ENCODE measurements at regions not wholly inside any gene's neighbourhood (a gene's known extent, or its start where the extent isn't known, plus 50 kb on each side); places are given as distances from the start of the nearest gene placed in this dataset.
A peak's percentile ranks its signal among the peaks of the same experiment; 100 is the strongest.

GRCh38 chr3:157816896-157817295 lies 289.3 kb downstream of the SHOX2 start:
- TF ChIP-seq CTCF (IDR thresholded peaks at IDR 0.05; ENCODE audit: low read length, missing control alignments): no peak
- DNase-seq (ENCODE audit: low read depth): no peak
- H3K4me3 ChIP-seq (replicated peaks; ENCODE audit: low read depth, low read length): no peak overlapping the region

- TF ChIP-seq CTCF (IDR thresholded peaks at IDR 0.05; ENCODE audit: low read length, missing control alignments): no peak
- H3K4me3 ChIP-seq (replicated peaks; ENCODE audit: low read depth, low read length): no peak overlapping the region
- no peak for DNase-seq (ENCODE audit: low read depth)
Observed at GRCh38 chr3:157816296-157816695, 289.9 kb downstream of the SHOX2 start.

- TF ChIP-seq CTCF (IDR thresholded peaks at IDR 0.05; ENCODE audit: low read length, missing control alignments): no peak
- no peak overlapping the region for H3K4me3 ChIP-seq (replicated peaks; ENCODE audit: low read depth, low read length)
- DNase-seq (ENCODE audit: low read depth): no peak
Observed at GRCh38 chr3:157815739-157816138, 290.5 kb downstream of the SHOX2 start.

- TF ChIP-seq CTCF (IDR thresholded peaks at IDR 0.05; ENCODE audit: low read length, missing control alignments): no peak
- no peak for DNase-seq (ENCODE audit: low read depth)
- H3K4me3 ChIP-seq (replicated peaks; ENCODE audit: low read depth, low read length): no peak overlapping the region
Observed at GRCh38 chr3:157810924-157811718, 295.1 kb downstream of the SHOX2 start.

- no peak overlapping the region for H3K4me3 ChIP-seq (replicated peaks; ENCODE audit: low read depth, low read length)
- TF ChIP-seq CTCF (IDR thresholded peaks at IDR 0.05; ENCODE audit: low read length, missing control alignments): no peak
Observed at GRCh38 chr3:157807280-157807679, 298.9 kb downstream of the SHOX2 start.

GRCh38 chr3:157805538-157805937 lies 300.7 kb downstream of the SHOX2 start:
- no peak for TF ChIP-seq CTCF (IDR thresholded peaks at IDR 0.05; ENCODE audit: low read length, missing control alignments)
- DNase-seq (ENCODE audit: low read depth): no peak
- H3K4me3 ChIP-seq (replicated peaks; ENCODE audit: low read depth, low read length): no peak overlapping the region

More at GRCh38 chr3:157807280-157807679, 298.9 kb downstream of the SHOX2 start:
- DNase-seq (ENCODE audit: low read depth): no peak

- TF ChIP-seq CTCF (IDR thresholded peaks at IDR 0.05; ENCODE audit: low read length, missing control alignments): no peak
- H3K4me3 ChIP-seq (replicated peaks; ENCODE audit: low read depth, low read length): no peak overlapping the region
- DNase-seq (ENCODE audit: low read depth): peak; percentile 60
Observed at GRCh38 chr3:157794771-157795170, 291.6 kb upstream of the VEPH1 start.
